Mesenteric fat pad (tissue), 1 donor: ENCODE measurements at regions not wholly inside any gene's neighbourhood (a gene's known extent, or its start where the extent isn't known, plus 50 kb on each side); places are given as distances from the start of the nearest gene placed in this dataset.

Source experiments
- DNase-seq: peaks from one replicate; pipeline ENCODE4 v3.0.0-alpha.2; 2020; ENCODE audit warnings: low spot score
- donor health status: DM: yes; HTN: yes; CAD: no.

- no peak for DNase-seq
These were observed 687.8 kb downstream of the DIAPH3 start for GRCh38 chr13:59475911-59476310.

GRCh38 chr13:59476366-59476765 is 687.4 kb downstream of the DIAPH3 start:
- no peak for DNase-seq

GRCh38 chr13:59477011-59477410 is 686.7 kb downstream of the DIAPH3 start:
- DNase-seq, result no peak

- DNase-seq, result no peak
These were observed 684.8 kb downstream of the DIAPH3 start for GRCh38 chr13:59478908-59479307.

DNA sequence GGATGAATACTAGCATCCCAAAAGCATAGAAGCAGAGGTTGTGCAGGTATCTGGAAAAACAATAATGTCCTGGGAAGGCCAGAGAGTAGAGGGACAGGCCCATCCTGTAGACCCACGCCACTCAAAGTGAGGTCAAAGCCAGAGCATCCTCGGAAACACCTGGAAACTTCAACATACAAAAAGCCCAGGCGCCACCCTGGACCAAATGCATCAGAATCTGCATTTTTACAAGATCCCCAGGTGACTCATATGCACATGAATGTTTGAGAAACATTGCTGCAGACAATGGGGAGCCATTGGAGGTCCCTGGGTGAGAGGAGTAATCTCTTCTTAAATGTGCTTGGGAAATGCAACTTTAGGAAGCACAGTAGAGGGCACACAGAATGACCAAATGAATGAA is 684.1 kb downstream of the DIAPH3 start:
- no peak for DNase-seq

DNA sequence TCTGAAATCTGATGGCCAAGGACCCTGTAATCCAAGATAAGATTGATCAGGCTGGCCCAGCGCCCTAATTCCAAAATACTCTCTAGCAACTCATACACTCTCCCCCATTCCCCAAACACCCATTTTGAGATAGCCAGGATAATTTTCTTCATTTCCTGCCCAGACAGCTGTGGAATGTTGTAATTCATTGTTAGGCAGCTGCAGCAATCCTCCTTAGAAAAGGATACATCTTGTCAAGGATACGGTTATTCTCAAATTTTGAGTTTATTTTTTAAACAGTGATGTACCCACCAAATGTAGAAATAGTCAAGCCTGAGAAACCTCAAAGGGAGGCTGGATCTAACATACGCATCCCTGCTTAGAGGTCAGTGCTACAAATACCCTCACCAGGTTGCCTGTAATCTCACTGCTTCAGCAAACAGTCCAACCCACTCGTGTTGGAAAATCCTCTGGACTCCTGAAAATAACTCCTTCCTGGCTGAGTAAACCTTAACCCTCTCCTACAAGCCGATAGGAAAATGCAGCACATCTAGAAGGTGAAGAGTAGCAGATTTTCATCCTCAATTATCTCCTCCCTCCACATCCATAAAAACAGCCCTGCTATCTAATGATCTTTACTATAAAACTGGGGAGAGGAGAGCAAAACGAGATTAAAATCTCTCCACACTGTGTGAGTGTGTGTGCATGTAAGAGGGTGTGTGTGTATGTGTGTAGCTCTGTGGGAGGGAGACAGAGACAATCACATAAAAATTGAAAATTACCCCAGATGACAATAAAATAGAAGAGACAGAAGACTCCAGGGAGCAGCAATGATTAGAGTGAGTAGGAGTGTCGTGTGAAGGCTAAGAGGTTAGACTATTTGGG is 683.1 kb downstream of the DIAPH3 start:
- no peak for DNase-seq

DNA sequence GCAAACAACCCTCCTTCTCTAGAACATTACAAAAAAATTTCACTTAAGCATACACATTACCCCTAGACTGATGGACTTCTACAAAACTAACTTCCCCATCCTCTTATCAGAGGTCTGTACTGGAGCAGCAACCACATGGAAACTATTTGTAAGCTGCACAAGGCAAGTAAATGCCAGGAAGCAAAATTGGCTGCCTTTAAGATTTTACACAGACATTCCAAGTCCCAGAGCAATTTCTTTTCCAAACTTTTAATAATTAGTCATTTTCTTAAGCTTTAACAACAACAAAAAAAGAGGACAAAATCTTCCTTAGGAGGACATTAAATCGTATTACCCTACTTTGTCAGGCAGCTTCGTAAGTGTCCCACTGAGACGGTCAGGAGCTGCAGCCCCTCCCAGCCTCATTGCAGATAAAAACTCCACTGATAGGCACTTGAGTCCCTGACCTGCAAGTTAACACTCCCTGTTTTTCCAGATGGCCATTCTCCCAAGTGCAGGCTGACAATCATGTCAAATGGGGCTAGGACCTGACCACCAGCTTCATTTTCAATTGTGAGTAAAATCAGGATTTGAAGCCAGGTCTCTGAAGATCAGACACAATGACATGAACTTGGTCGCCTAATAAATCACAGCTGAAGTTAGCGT is 680.1 kb downstream of the DIAPH3 start:
- DNase-seq, result no peak

- DNase-seq, result no peak
These were observed 675.8 kb downstream of the DIAPH3 start for GRCh38 chr13:59487883-59488282.

GRCh38 chr13:59488436-59488835 is 675.3 kb downstream of the DIAPH3 start:
- DNase-seq, result no peak

GRCh38 chr13:59490651-59491050 is 673.1 kb downstream of the DIAPH3 start:
- DNase-seq, result no peak

GRCh38 chr13:59492030-59492636 is 671.6 kb downstream of the DIAPH3 start:
- DNase-seq, result no peak

- no peak for DNase-seq
These were observed 670.2 kb downstream of the DIAPH3 start for GRCh38 chr13:59493436-59493965.

DNA sequence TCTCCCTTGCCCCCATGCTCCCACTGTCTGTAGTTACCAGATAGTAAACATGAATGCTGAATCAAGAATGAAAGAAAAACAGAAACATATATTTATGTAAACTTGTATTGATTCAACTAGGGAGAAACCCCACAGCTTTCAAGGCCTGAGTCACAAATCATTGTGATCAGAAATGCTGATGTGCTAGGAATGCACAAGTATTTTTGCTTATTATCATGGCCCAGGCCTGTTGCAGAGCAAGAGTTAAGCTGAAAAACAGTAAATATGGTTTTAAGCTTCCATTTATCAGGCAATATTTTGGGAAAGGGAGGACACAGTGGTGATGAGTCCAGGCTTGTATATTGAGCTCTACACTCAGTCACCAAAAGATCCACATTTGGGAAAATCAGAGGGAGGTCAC is 669.6 kb downstream of the DIAPH3 start:
- no peak for DNase-seq

GRCh38 chr13:59494560-59494970 is 669.2 kb downstream of the DIAPH3 start:
- DNase-seq, result no peak

- no peak for DNase-seq
These were observed 668.4 kb downstream of the DIAPH3 start for GRCh38 chr13:59495299-59495698.

- no peak for DNase-seq
These were observed 667.7 kb downstream of the DIAPH3 start for GRCh38 chr13:59495936-59496512.

DNA sequence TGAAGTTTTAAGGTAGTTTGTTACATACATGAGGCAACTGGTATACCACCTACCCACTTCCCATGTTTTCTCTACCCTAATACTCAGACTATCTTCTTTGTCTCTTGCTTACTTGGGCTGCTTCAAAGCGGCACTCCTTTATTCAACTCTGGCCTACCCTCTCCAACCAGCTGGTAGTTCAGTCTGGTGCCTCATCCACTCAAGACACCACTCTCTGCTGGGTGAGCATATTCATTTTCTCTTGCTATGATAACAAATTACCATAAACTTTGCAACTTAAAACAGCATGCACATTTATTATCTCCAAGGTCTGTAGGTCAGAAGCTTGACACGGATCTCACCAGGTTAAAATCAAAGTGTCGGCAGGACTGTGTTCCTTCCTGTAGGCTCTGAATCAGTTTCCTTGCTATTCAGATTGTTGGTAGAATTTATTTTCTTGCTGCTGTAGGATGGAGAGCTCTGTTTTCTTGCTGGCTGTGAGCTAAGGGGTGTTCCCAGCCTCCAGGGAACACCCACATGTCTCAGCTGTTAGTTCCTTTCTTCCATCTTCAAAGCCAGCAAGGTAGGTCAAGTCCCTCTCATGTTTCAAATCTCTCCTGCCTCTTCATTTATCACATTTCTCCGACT is 666.0 kb downstream of the DIAPH3 start:
- no peak for DNase-seq

GRCh38 chr13:59501004-59501403 is 662.7 kb downstream of the DIAPH3 start:
- DNase-seq, result no peak

DNA sequence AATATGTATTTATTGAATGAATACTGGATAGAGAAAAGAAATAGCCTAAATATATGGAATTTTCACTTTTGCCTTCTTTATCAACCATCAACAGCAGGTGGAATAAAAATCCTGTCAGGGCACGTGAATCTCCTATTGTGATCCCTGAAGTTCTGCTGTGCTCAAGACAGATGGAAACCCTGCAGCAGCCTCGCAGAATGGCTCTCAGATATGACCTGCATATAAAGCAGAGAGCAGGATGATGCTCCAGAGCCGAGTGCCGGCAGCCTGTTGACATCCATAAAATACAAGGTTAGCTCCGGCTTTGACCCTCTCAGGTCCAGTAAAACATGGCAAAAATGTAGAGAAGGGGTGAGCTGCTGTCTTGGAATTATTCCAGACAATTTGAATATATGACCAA is 659.3 kb downstream of the DIAPH3 start:
- no peak for DNase-seq

DNA sequence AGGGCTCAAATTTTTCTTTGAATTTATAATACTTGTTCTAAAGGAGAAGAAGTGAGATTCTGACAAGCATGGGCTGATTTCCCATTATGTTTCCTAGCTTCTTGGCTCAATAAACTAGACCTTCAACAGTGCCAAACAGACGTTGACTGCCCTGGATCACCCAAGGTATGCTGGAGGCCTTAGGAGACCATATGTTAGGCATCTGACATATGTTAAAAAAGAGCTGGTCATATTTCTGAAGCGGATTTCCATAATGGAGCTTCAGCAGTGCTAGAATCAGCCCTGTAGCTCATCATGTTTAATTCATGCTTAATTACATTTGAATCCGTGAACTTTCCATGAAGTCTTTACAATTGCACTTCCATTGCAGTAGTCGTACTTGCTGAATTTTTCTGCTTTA is 653.3 kb downstream of the DIAPH3 start:
- no peak for DNase-seq

GRCh38 chr13:59513686-59514085 is 650.0 kb downstream of the DIAPH3 start:
- no peak for DNase-seq
